Activated CD8-positive, alpha-beta memory T cell treated with anti-CD3 and anti-CD28 coated beads, Interleukin-2, amount 50 U/mL, for 1 hour (primary cell): ENCODE measurements at regions not wholly inside any gene's neighbourhood (a gene's known extent, or its start where the extent isn't known, plus 50 kb on each side); places are given as distances from the start of the nearest gene placed in this dataset.

Source experiments
- DNase-seq: peaks from one replicate; pipeline ENCODE4 v3.0.0-alpha.2; 2020; ENCODE audit errors: extremely low read depth

- DNase-seq: no peak
Measured at GRCh38 chr12:107442326-107442987, 243.1 kb upstream of the PWP1 start.

- DNase-seq: no peak
Measured at GRCh38 chr12:107443320-107444090, 242.1 kb upstream of the PWP1 start.

- no peak for DNase-seq
Measured at GRCh38 chr12:107444771-107445170, 240.8 kb upstream of the PWP1 start.

- DNase-seq: no peak
Measured at GRCh38 chr12:107446476-107446875, 239.1 kb upstream of the PWP1 start.

- no peak for DNase-seq
Measured at GRCh38 chr12:107447336-107447735, 238.3 kb upstream of the PWP1 start.

- DNase-seq: no peak
Measured at GRCh38 chr12:107448198-107448597, 237.4 kb upstream of the PWP1 start.

- no peak for DNase-seq
Measured at GRCh38 chr12:107449891-107450290, 235.7 kb upstream of the PWP1 start.

GRCh38 chr12:107450541-107450940 lies 235.1 kb upstream of the PWP1 start:
- no peak for DNase-seq

GRCh38 chr12:107451246-107451645 lies 234.4 kb upstream of the PWP1 start:
- no peak for DNase-seq

- DNase-seq: no peak
Measured at GRCh38 chr12:107454109-107454830, 231.3 kb upstream of the PWP1 start.

- no peak for DNase-seq
Measured at GRCh38 chr12:107457362-107457935, 228.2 kb upstream of the PWP1 start.

- DNase-seq: no peak
Measured at GRCh38 chr12:107458163-107458562, 227.4 kb upstream of the PWP1 start.

- DNase-seq: no peak
Measured at GRCh38 chr12:107458990-107459389, 226.6 kb upstream of the PWP1 start.

GRCh38 chr12:107459641-107460040 lies 226.0 kb upstream of the PWP1 start:
- DNase-seq: no peak

- no peak for DNase-seq
Measured at GRCh38 chr12:107461222-107461975, 224.2 kb upstream of the PWP1 start.

GRCh38 chr12:107462428-107463332 lies 222.9 kb upstream of the PWP1 start:
- no peak for DNase-seq

- DNase-seq: no peak
Measured at GRCh38 chr12:107464644-107465043, 221.0 kb upstream of the PWP1 start.

- DNase-seq: no peak
Measured at GRCh38 chr12:107465625-107466024, 220.0 kb upstream of the PWP1 start.

GRCh38 chr12:107467716-107468115 lies 217.9 kb upstream of the PWP1 start:
- no peak for DNase-seq

- DNase-seq: no peak
Measured at GRCh38 chr12:107468182-107468581, 217.4 kb upstream of the PWP1 start.

- DNase-seq: no peak
Measured at GRCh38 chr12:107469011-107469410, 216.6 kb upstream of the PWP1 start.
